H9 (cell line): ENCODE measurements at regions not wholly inside any gene's neighbourhood (a gene's known extent, or its start where the extent isn't known, plus 50 kb on each side); places are given as distances from the start of the nearest gene placed in this dataset.

Experiments used
- DNase-seq: peaks from one replicate; pipeline ENCODE4 v3.0.0-alpha.2; 2017
- H2AFZ ChIP-seq: one replicate; pipeline ENCODE4 v1.6.1; 2013; ENCODE audit warnings: mild to moderate bottlenecking, low read length, control low read depth, moderate library complexity
- H2AK5ac ChIP-seq: 2 replicates; pipeline ENCODE4 v1.6.1; 2013; ENCODE audit warnings: low read length, control low read depth, mixed read lengths; ENCODE audit not compliant: insufficient read length
- H2BK120ac ChIP-seq: one replicate; pipeline ENCODE4 v1.6.1; 2013; ENCODE audit warnings: low read depth, mild to moderate bottlenecking, low read length, control low read depth, inconsistent platforms; ENCODE audit not compliant: poor library complexity, severe bottlenecking
- H2BK12ac ChIP-seq: 2 replicates; pipeline ENCODE4 v1.6.1; 2013; ENCODE audit warnings: low read length, control low read depth, mixed read lengths, low read depth; ENCODE audit not compliant: insufficient read length
- H2BK15ac ChIP-seq: 2 replicates; pipeline ENCODE4 v1.6.1; 2013; ENCODE audit warnings: low read depth, low read length, control low read depth
- H2BK20ac ChIP-seq: one replicate; pipeline ENCODE4 v1.6.1; 2013; ENCODE audit warnings: low read depth, mild to moderate bottlenecking, low read length, control low read depth, inconsistent platforms; ENCODE audit not compliant: poor library complexity, severe bottlenecking
- H2BK5ac ChIP-seq: 2 replicates; pipeline ENCODE4 v1.6.1; 2013; ENCODE audit warnings: low read length, control low read depth, mixed read lengths; ENCODE audit not compliant: insufficient read length
- H3K14ac ChIP-seq: 2 replicates; pipeline ENCODE4 v1.6.1; 2013; ENCODE audit warnings: low read length, control low read depth; ENCODE audit not compliant: insufficient read depth
- H3K18ac ChIP-seq: 2 replicates; pipeline ENCODE4 v1.6.1; 2013; ENCODE audit warnings: low read depth, mild to moderate bottlenecking, mixed read lengths, low read length, control low read depth; ENCODE audit not compliant: insufficient read length
- H3K23ac ChIP-seq: 2 replicates; pipeline ENCODE4 v1.6.1; 2013; ENCODE audit warnings: low read length, control low read depth, mixed read lengths, low read depth; ENCODE audit not compliant: insufficient read length
- H3K23me2 ChIP-seq: 2 replicates; pipeline ENCODE4 v1.6.1; 2013; ENCODE audit warnings: low read depth, mild to moderate bottlenecking, mixed read lengths, low read length, control low read depth; ENCODE audit not compliant: insufficient read length, poor library complexity, severe bottlenecking
- H3K27ac ChIP-seq: 2 replicates; pipeline ENCODE4 v1.5.1; 2013; ENCODE audit warnings: low read length, control low read depth, mixed read lengths, low read depth; ENCODE audit not compliant: insufficient read length
- H3K27me3 ChIP-seq: 2 replicates; pipeline ENCODE4 v1.6.1; 2013; ENCODE audit warnings: low read length, control low read depth, inconsistent platforms; ENCODE audit not compliant: insufficient read depth
- H3K4ac ChIP-seq: 2 replicates; pipeline ENCODE4 v1.6.1; 2013; ENCODE audit warnings: low read depth, mild to moderate bottlenecking, control low read depth, inconsistent platforms, low read length, moderate library complexity
- H3K4me1 ChIP-seq: 2 replicates; pipeline ENCODE4 v1.6.1; 2013; ENCODE audit warnings: low read length, control low read depth, inconsistent platforms; ENCODE audit not compliant: insufficient read depth
- H3K4me2 ChIP-seq: 2 replicates; pipeline ENCODE4 v1.6.1; 2013; ENCODE audit warnings: low read length, control low read depth, mixed read lengths; ENCODE audit not compliant: insufficient read length, insufficient read depth
- H3K56ac ChIP-seq: 2 replicates; pipeline ENCODE4 v1.6.1; 2013; ENCODE audit warnings: low read depth, mild to moderate bottlenecking, mixed read lengths, low read length, control low read depth; ENCODE audit not compliant: insufficient read length
- H3K79me1 ChIP-seq: 2 replicates; pipeline ENCODE4 v1.6.1; 2013; ENCODE audit warnings: low read depth, mild to moderate bottlenecking, moderate library complexity, low read length, control low read depth, inconsistent platforms; ENCODE audit not compliant: insufficient read depth, poor library complexity, severe bottlenecking
- H3K79me2 ChIP-seq: 2 replicates; pipeline ENCODE4 v1.6.1; 2013; ENCODE audit warnings: low read length, control low read depth, inconsistent platforms; ENCODE audit not compliant: insufficient read depth
- H3K9ac ChIP-seq: 2 replicates; pipeline ENCODE4 v1.6.1; 2013; ENCODE audit warnings: low read length, control low read depth, mixed read lengths; ENCODE audit not compliant: insufficient read length; ENCODE audit errors: extremely low read depth
- H3K9me3 ChIP-seq: one replicate; pipeline ENCODE4 v1.6.1; 2013; ENCODE audit warnings: low read depth, low read length, inconsistent platforms; ENCODE audit not compliant: control insufficient read depth
- H3T11ph ChIP-seq: one replicate; pipeline ENCODE4 v1.6.1; 2013; ENCODE audit warnings: mild to moderate bottlenecking, low read length, control low read depth, inconsistent platforms
- H4K20me1 ChIP-seq: one replicate; pipeline ENCODE4 v1.6.1; 2013; ENCODE audit not compliant: control insufficient read depth, insufficient read length, insufficient read depth
- H4K5ac ChIP-seq: 2 replicates; pipeline ENCODE4 v1.6.1; 2013; ENCODE audit warnings: low read depth, mild to moderate bottlenecking, mixed read lengths, low read length, control low read depth; ENCODE audit not compliant: insufficient read length
- H4K8ac ChIP-seq: replicated peaks from 2 replicates; pipeline ENCODE4 v1.6.1; 2013; ENCODE audit warnings: low read length, control low read depth, mixed read lengths, low read depth; ENCODE audit not compliant: insufficient read length
- H4K91ac ChIP-seq: 2 replicates; pipeline ENCODE4 v1.6.1; 2013; ENCODE audit warnings: low read depth, mild to moderate bottlenecking, moderate library complexity, mixed read lengths, low read length, control low read depth; ENCODE audit not compliant: insufficient read length
- H3K27ac Mint-ChIP-seq, 3 experiments: 2 replicates in 2 of 3; 3 replicates in 1 of 3; pipeline ENCODE4 v1.8.0; 2020 to 2021; ENCODE audit warnings: mixed read lengths in 3 of 3, mild to moderate bottlenecking in 1 of 3, moderate library complexity in 1 of 3
- H3K27me3 Mint-ChIP-seq: 2 replicates; pipeline ENCODE4 v1.8.0; 2021; ENCODE audit warnings: low read depth, mild to moderate bottlenecking, moderate library complexity, mixed read lengths
- H3K36me3 Mint-ChIP-seq, 3 experiments: 2 replicates in 2 of 3; 3 replicates in 1 of 3; pipeline ENCODE4 v1.8.0; 2020 to 2021; ENCODE audit warnings: low read depth in 3 of 3, mixed read lengths in 3 of 3; ENCODE audit not compliant: insufficient read depth in 1 of 3
- H3K4me1 Mint-ChIP-seq, 2 experiments: 2 replicates each; pipeline ENCODE4 v1.8.0; 2020; ENCODE audit warnings: mixed read lengths in 2 of 2
- H3K4me3 Mint-ChIP-seq, 2 experiments: 2 replicates in 1 of 2; 3 replicates in 1 of 2; pipeline ENCODE4 v1.8.0; 2020 to 2021; ENCODE audit warnings: mild to moderate bottlenecking in 2 of 2, mixed read lengths in 2 of 2, moderate library complexity in 1 of 2
- H3K9me3 Mint-ChIP-seq, 2 experiments: 2 replicates in 1 of 2; 3 replicates in 1 of 2; pipeline ENCODE4 v1.8.0; 2020; ENCODE audit warnings: mild to moderate bottlenecking in 2 of 2, mixed read lengths in 2 of 2, moderate library complexity in 1 of 2
- WGBS: extraction: QIAGEN DNeasy Blood & Tissue Kit; methylation state at CpG from one replicate; pipeline ENCODE4 v1.1.7; 2013; ENCODE audit warnings: missing lambda C conversion rate, low lambda C conversion rate, mixed read lengths; ENCODE audit not compliant: insufficient read length; ENCODE audit errors: extremely low coverage; 5-methylcytosine and 5-hydroxymethylcytosine counted together
- TF ChIP-seq, protein P1 (sequence below): fragments of 200-600 bp; sonication (generic); conservative IDR thresholded peaks from 3 replicates; pipeline ENCODE4 v1.8.0; 2021; ENCODE audit warnings: antibody characterized with exemption, mild to moderate bottlenecking

DNA sequence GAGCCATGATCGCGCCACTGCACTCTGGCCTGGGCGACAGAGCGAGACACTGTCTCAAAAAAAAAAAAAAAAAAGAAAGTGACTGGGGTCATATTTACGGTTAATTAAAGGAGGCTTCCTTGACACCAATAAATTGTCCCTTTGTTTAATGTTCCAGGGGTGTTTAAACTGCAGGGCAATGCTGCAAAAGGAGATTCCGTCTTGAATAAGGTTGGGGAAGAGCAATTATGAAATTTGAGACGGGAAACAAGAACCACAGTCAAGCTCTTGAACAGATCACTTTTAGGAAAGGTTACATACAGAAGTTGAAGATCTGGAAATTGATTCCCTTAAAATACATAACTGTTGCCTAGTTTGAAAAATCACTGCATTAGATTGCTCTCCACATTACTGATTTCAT, 292.9 kb downstream of the DAD1 start:
- Histone ChIP-seq H4K91ac (no peak overlapping the region), H2BK15ac (no peak overlapping the region), H2BK5ac (no peak overlapping the region), H3K27ac (no peak overlapping the region), H4K8ac (no peak overlapping the region), H2AFZ (no peak overlapping the region), H3K14ac (no peak overlapping the region), H3K9me3 (no peaks in the 10 kb centered on the region), H2BK20ac (no peak overlapping the region), H3K4ac (no peak overlapping the region), H3K79me1 (no peaks in the 10 kb centered on the region), H2BK12ac (no peak overlapping the region), H3K4me2 (no peak overlapping the region), H3K18ac (no peak overlapping the region), H4K5ac (no peak overlapping the region), H2BK120ac (no peak overlapping the region), H3K27me3 (no peaks in the 10 kb centered on the region), H3K56ac (no peak overlapping the region), H3K23me2 (no peaks in the 10 kb centered on the region), H3K79me2 (no peaks in the 10 kb centered on the region), H3K4me1 (no peaks in the 10 kb centered on the region; the same call in 1 of the 2 replicates), H3T11ph (no peak overlapping the region), H3K9ac (no peak overlapping the region), H4K20me1 (no peaks in the 10 kb centered on the region), H2AK5ac (no peak overlapping the region), H3K23ac (no peak overlapping the region)
- H3K4me1 Mint-ChIP-seq = peaks cover 16 to 18% of the 10 kb centered on the region in 2 experiments
- H3K4me3 Mint-ChIP-seq = no peak overlapping the region
- TF ChIP-seq, protein P1, sequence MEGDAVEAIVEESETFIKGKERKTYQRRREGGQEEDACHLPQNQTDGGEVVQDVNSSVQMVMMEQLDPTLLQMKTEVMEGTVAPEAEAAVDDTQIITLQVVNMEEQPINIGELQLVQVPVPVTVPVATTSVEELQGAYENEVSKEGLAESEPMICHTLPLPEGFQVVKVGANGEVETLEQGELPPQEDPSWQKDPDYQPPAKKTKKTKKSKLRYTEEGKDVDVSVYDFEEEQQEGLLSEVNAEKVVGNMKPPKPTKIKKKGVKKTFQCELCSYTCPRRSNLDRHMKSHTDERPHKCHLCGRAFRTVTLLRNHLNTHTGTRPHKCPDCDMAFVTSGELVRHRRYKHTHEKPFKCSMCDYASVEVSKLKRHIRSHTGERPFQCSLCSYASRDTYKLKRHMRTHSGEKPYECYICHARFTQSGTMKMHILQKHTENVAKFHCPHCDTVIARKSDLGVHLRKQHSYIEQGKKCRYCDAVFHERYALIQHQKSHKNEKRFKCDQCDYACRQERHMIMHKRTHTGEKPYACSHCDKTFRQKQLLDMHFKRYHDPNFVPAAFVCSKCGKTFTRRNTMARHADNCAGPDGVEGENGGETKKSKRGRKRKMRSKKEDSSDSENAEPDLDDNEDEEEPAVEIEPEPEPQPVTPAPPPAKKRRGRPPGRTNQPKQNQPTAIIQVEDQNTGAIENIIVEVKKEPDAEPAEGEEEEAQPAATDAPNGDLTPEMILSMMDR = no peak
- H3K9me3 Mint-ChIP-seq = no peaks in the 10 kb centered on the region; a peak in 1 of 5 replicates
- no CpG with 5 or more reads among the region's 7 CpGs for WGBS
- no peaks in the 10 kb centered on the region for H3K27me3 Mint-ChIP-seq
- no peak overlapping the region for H3K27ac Mint-ChIP-seq
- DNase-seq = no peak
- peaks cover 0 to 2% (median 0%) of the 10 kb centered on the region in 3 experiments; a peak in 1 of 7 replicates for H3K36me3 Mint-ChIP-seq
